SK-N-SH treated with all-trans-retinoic acid at 6 μM for 48 hours (cell line): ENCODE measurements at regions not wholly inside any gene's neighbourhood (a gene's known extent, or its start where the extent isn't known, plus 50 kb on each side); places are given as distances from the start of the nearest gene placed in this dataset.

Experiments
- ATAC-seq: fragments of 200-7000 bp; cut with Tn5 transposase; 3 replicates; pipeline ENCODE4 v1.9.1; 2020; ENCODE audit warnings: mild to moderate bottlenecking, moderate library complexity
- ARNTL ChIP-seq: fragments of 450-650 bp; formaldehyde crosslinking; IDR thresholded peaks from 2 replicates; pipeline ENCODE4 v1.5.0; 2020; ENCODE audit warnings: low read depth, mild to moderate bottlenecking, moderate library complexity, borderline replicate concordance
- CSDC2 ChIP-seq: fragments of 250-450 bp; sonication (Bioruptor Pico); IDR thresholded peaks from 2 replicates; pipeline ENCODE4 v1.5.0; 2020; ENCODE audit warnings: mild to moderate bottlenecking, moderate library complexity
- GLIS3 ChIP-seq: fragments of 250-450 bp; sonication (Bioruptor Pico); IDR thresholded peaks from 2 replicates; pipeline ENCODE4 v1.5.0; 2020; ENCODE audit warnings: mild to moderate bottlenecking, moderate library complexity
- ISL1 ChIP-seq: fragments of 250-450 bp; sonication (Bioruptor Pico); IDR thresholded peaks from 2 replicates; pipeline ENCODE4 v2.1.2; 2022; ENCODE audit warnings: mild to moderate bottlenecking, moderate library complexity
- OSR1 ChIP-seq: fragments of 250-450 bp; sonication (Bioruptor Pico); IDR thresholded peaks from 2 replicates; pipeline ENCODE4 v1.8.0; 2022; ENCODE audit warnings: moderate library complexity, mild to moderate bottlenecking, inconsistent platforms
- PPARA ChIP-seq: fragments of 250-450 bp; sonication (Bioruptor Pico); IDR thresholded peaks from 2 replicates; pipeline ENCODE4 v1.5.0; 2020; ENCODE audit warnings: mild to moderate bottlenecking, borderline replicate concordance
- RARB ChIP-seq: fragments of 250-450 bp; sonication (Bioruptor Pico); IDR thresholded peaks from 2 replicates; pipeline ENCODE4 v1.8.0; 2021; ENCODE audit warnings: mild to moderate bottlenecking, moderate library complexity
- SNAI2 ChIP-seq: fragments of 250-450 bp; sonication (Bioruptor Pico); IDR thresholded peaks from 2 replicates; pipeline ENCODE4 v1.5.0; 2020; ENCODE audit warnings: mild to moderate bottlenecking, moderate library complexity
- TCF4 ChIP-seq: fragments of 250-450 bp; sonication (Bioruptor Pico); IDR thresholded peaks from 2 replicates; pipeline ENCODE4 v1.8.0; 2021; ENCODE audit warnings: mild to moderate bottlenecking, moderate library complexity, borderline replicate concordance
- TOX ChIP-seq: fragments of 250-450 bp; sonication (Bioruptor Pico); IDR thresholded peaks from 2 replicates; pipeline ENCODE4 v1.8.0; 2021; ENCODE audit warnings: mild to moderate bottlenecking, moderate library complexity, borderline replicate concordance
- ZC3H10 ChIP-seq: fragments of 250-450 bp; sonication (Bioruptor Pico); IDR thresholded peaks from 2 replicates; pipeline ENCODE4 v1.5.1; 2021; ENCODE audit warnings: mild to moderate bottlenecking, moderate library complexity
- ZFP3 ChIP-seq: fragments of 250-450 bp; sonication (Bioruptor Pico); IDR thresholded peaks from 2 replicates; pipeline ENCODE4 v1.5.0; 2020; ENCODE audit warnings: mild to moderate bottlenecking, moderate library complexity
- ZFP30 ChIP-seq: fragments of 450-650 bp; formaldehyde crosslinking; IDR thresholded peaks from 2 replicates; pipeline ENCODE4 v1.5.0; 2022; ENCODE audit warnings: mild to moderate bottlenecking, moderate library complexity
- ZNF565 ChIP-seq: fragments of 450-650 bp; formaldehyde crosslinking; conservative IDR thresholded peaks from 2 replicates; pipeline ENCODE4 v1.5.0; 2020; ENCODE audit warnings: low read depth, mild to moderate bottlenecking, moderate library complexity
- ZNF70 ChIP-seq: fragments of 450-650 bp; formaldehyde crosslinking; IDR thresholded peaks from 2 replicates; pipeline ENCODE4 v1.5.0; 2020; ENCODE audit warnings: mild to moderate bottlenecking, moderate library complexity
- ZNF8 ChIP-seq: fragments of 450-650 bp; formaldehyde crosslinking; IDR thresholded peaks from 2 replicates; pipeline ENCODE4 v1.5.0; 2020; ENCODE audit warnings: mild to moderate bottlenecking, moderate library complexity
- TF ChIP-seq, protein P1 (sequence below): fragments of 250-450 bp; sonication (Bioruptor Pico); IDR thresholded peaks from 2 replicates; pipeline ENCODE4 v1.8.0; 2020; ENCODE audit warnings: mild to moderate bottlenecking, moderate library complexity, borderline replicate concordance
- TF ChIP-seq, protein P2 (sequence below): fragments of 250-450 bp; sonication (Bioruptor Pico); IDR thresholded peaks from 2 replicates; pipeline ENCODE4 v1.5.1; 2021; ENCODE audit warnings: mild to moderate bottlenecking, moderate library complexity
- TF ChIP-seq, protein P3 (sequence below): fragments of 250-450 bp; sonication (Bioruptor Pico); IDR thresholded peaks from 2 replicates; pipeline ENCODE4 v1.5.1; 2020; ENCODE audit warnings: low read depth, mild to moderate bottlenecking, moderate library complexity
- TF ChIP-seq, protein P4 (sequence below): fragments of 250-450 bp; sonication (Bioruptor Pico); IDR thresholded peaks from 2 replicates; pipeline ENCODE4 v1.8.0; 2021; ENCODE audit warnings: low read depth, mild to moderate bottlenecking, moderate library complexity, borderline replicate concordance

DNA sequence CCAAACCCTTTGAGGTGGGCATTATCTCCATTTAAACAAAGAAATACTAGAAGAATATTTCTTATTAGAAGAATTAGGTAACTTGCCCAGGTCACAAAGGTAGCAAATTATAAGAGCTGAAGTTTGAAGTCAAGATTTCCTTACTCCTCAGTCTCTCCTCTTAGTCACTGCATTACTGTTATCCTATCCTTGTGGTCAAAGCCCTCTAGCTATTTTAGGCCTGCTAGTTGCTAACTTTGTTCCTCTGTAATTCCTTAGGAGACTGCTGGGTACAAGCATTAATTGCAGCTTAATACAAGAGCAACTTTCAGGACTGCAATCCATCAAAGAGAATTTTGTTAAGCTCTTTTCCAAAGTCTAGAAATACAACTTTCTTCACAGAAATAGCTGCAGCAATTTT is 528.2 kb downstream of the ZIC1 start (continued):
- TF ChIP-seq, protein P1, sequence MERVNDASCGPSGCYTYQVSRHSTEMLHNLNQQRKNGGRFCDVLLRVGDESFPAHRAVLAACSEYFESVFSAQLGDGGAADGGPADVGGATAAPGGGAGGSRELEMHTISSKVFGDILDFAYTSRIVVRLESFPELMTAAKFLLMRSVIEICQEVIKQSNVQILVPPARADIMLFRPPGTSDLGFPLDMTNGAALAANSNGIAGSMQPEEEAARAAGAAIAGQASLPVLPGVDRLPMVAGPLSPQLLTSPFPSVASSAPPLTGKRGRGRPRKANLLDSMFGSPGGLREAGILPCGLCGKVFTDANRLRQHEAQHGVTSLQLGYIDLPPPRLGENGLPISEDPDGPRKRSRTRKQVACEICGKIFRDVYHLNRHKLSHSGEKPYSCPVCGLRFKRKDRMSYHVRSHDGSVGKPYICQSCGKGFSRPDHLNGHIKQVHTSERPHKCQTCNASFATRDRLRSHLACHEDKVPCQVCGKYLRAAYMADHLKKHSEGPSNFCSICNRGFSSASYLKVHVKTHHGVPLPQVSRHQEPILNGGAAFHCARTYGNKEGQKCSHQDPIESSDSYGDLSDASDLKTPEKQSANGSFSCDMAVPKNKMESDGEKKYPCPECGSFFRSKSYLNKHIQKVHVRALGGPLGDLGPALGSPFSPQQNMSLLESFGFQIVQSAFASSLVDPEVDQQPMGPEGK (CRISPR knock-in tag): no peak
- no peak for TF ChIP-seq OSR1 (CRISPR knock-in tag)
- no peak for TF ChIP-seq ZC3H10 (CRISPR knock-in tag)
- no peak for TF ChIP-seq GLIS3 (CRISPR knock-in tag)
- TF ChIP-seq, all 23 proteins: peak for 0

DNA sequence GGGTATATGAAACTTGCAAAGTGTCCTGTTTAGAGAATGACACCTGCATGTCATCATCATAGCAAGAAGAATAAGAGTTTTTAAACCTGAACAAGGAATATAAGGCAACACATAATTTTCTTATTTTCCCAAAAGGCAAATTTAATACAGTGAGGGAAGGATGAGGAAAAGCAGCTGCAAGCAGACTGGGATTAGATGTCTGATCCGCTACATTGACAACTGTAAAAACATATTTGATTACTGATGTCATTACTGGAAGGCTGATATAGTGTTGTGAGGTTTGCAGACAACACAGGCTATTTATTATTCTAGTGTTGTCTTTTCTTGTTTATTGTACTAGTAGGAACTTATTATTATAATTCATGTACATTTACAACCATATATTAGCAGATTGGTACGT is 528.7 kb downstream of the ZIC1 start:
- TF ChIP-seq ZNF70 (CRISPR knock-in tag) (no peak), ARNTL (no peak), ZC3H10 (CRISPR knock-in tag) (no peak), ZFP3 (CRISPR knock-in tag) (no peak), ZFP30 (CRISPR knock-in tag) (no peak), RARB (CRISPR knock-in tag) (no peak)
- TF ChIP-seq, protein P2, sequence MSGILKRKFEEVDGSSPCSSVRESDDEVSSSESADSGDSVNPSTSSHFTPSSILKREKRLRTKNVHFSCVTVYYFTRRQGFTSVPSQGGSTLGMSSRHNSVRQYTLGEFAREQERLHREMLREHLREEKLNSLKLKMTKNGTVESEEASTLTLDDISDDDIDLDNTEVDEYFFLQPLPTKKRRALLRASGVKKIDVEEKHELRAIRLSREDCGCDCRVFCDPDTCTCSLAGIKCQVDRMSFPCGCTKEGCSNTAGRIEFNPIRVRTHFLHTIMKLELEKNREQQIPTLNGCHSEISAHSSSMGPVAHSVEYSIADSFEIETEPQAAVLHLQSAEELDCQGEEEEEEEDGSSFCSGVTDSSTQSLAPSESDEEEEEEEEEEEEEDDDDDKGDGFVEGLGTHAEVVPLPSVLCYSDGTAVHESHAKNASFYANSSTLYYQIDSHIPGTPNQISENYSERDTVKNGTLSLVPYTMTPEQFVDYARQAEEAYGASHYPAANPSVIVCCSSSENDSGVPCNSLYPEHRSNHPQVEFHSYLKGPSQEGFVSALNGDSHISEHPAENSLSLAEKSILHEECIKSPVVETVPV (CRISPR knock-in tag): no peak
- no peak for ATAC-seq

DNA sequence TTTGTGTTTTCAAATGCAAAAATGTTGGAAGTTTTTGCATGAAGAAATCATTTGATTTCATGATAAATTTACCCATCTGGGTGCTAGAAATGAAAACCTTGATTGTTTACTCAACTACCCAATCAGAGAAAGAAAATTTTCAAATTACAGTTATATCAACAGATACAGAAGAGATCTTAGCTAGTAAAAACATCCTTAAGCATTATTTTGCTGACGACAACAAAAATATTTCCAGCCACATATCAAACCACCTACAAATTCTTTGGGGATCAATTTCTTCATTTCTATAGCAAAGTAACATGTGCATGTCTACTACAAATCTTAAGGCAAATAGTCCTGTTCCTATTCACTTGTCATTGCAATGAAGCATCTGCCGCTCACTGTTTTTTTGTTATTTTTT is 530.3 kb downstream of the ZIC1 start:
- no peak for ATAC-seq
- TF ChIP-seq ZC3H10 (CRISPR knock-in tag): no peak
- TF ChIP-seq GLIS3 (CRISPR knock-in tag): no peak
- no peak for TF ChIP-seq CSDC2 (CRISPR knock-in tag)
- no peak for TF ChIP-seq ZNF8 (CRISPR knock-in tag)
- no peak for TF ChIP-seq ZNF565 (CRISPR knock-in tag)
- no peak for TF ChIP-seq ISL1 (CRISPR knock-in tag)
- no peak for TF ChIP-seq RARB (CRISPR knock-in tag)
- TF ChIP-seq ZFP30 (CRISPR knock-in tag): no peak
- no peak for TF ChIP-seq TOX (CRISPR knock-in tag)
- TF ChIP-seq, protein P3, sequence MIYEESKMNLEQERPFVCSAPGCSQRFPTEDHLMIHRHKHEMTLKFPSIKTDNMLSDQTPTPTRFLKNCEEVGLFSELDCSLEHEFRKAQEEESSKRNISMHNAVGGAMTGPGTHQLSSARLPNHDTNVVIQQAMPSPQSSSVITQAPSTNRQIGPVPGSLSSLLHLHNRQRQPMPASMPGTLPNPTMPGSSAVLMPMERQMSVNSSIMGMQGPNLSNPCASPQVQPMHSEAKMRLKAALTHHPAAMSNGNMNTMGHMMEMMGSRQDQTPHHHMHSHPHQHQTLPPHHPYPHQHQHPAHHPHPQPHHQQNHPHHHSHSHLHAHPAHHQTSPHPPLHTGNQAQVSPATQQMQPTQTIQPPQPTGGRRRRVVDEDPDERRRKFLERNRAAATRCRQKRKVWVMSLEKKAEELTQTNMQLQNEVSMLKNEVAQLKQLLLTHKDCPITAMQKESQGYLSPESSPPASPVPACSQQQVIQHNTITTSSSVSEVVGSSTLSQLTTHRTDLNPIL: no peak
- TF ChIP-seq PPARA (CRISPR knock-in tag): no peak
- no peak for TF ChIP-seq OSR1 (CRISPR knock-in tag)
- TF ChIP-seq, protein P4, sequence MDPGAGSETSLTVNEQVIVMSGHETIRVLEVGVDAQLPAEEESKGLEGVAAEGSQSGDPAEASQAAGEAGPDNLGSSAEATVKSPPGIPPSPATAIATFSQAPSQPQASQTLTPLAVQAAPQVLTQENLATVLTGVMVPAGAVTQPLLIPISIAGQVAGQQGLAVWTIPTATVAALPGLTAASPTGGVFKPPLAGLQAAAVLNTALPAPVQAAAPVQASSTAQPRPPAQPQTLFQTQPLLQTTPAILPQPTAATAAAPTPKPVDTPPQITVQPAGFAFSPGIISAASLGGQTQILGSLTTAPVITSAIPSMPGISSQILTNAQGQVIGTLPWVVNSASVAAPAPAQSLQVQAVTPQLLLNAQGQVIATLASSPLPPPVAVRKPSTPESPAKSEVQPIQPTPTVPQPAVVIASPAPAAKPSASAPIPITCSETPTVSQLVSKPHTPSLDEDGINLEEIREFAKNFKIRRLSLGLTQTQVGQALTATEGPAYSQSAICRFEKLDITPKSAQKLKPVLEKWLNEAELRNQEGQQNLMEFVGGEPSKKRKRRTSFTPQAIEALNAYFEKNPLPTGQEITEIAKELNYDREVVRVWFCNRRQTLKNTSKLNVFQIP (CRISPR knock-in tag): no peak
- TF ChIP-seq, protein P1 (CRISPR knock-in tag): no peak
- TF ChIP-seq, all 23 proteins: peak for 0

DNA sequence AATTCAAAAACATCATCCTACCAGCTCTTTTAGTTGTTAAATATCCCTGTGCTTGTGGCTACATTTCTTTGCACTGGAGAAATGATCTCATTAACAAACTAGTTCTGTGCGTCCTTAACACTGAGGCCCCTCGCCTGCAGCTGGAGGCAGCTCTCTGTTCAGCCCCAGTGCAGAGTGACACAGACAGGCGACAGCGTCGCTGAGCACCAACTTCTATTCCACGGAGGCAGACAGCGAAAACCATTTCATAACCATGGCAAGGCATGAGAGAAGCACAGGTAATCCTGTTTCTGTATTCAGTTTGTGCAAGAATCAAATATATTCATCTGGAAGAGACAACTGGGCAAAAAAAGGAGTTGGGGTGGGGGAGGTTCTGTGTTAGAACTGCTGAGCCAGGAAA is 530.7 kb downstream of the ZIC1 start:
- ATAC-seq: no peak
- TF ChIP-seq ISL1 (CRISPR knock-in tag) (no peak), TOX (CRISPR knock-in tag) (no peak), PPARA (CRISPR knock-in tag) (no peak), SNAI2 (CRISPR knock-in tag) (no peak), ZFP3 (CRISPR knock-in tag) (no peak), ZC3H10 (CRISPR knock-in tag) (no peak), TCF4 (CRISPR knock-in tag) (no peak), GLIS3 (CRISPR knock-in tag) (no peak), RARB (CRISPR knock-in tag) (no peak), ZFP30 (CRISPR knock-in tag) (no peak), ZNF70 (CRISPR knock-in tag) (no peak)
- TF ChIP-seq, protein P1 (CRISPR knock-in tag): no peak
- TF ChIP-seq, protein P2 (CRISPR knock-in tag): no peak
- TF ChIP-seq, protein P4 (CRISPR knock-in tag): no peak
